Small intestine (tissue), 7 donors: ENCODE measurements at regions not wholly inside any gene's neighbourhood (a gene's known extent, or its start where the extent isn't known, plus 50 kb on each side); places are given as distances from the start of the nearest gene placed in this dataset.
"Not testable (repeated sequence)": the region's sequence is repeated elsewhere in the genome, so short reads cannot be mapped to it uniquely, and the experiment has no call there.

ENCODE experiments used
- DNase-seq, 2 donors: peaks; one replicate each; pipeline versions ENCODE4 v3.0.0 to v3.0.0-alpha.2; 2013
- FAIRE-seq: peaks from 2 replicates; lab custom pipeline; 2012; peaks lifted over from hg19 to GRCh38; lab: Jason Lieb, UNC
- H3K27ac ChIP-seq, 3 donors: one replicate each; pipeline ENCODE4 v1.5.1; 2013; ENCODE audit warnings: low read length in 2 of 3, mild to moderate bottlenecking in 2 of 3, control low read depth in 1 of 3, inconsistent platforms in 1 of 3, low read depth in 1 of 3, moderate library complexity in 1 of 3
- H3K27me3 ChIP-seq, 3 donors: one replicate each; pipeline ENCODE4 v1.6.1; 2013; ENCODE audit warnings: low read length in 3 of 3, inconsistent platforms in 1 of 3; ENCODE audit not compliant: control insufficient read depth in 3 of 3, insufficient read depth in 3 of 3
- H3K36me3 ChIP-seq, 3 donors: one replicate each; pipeline ENCODE4 v1.6.1; 2013; ENCODE audit warnings: low read length in 3 of 3, inconsistent platforms in 1 of 3, low read depth in 1 of 3, mild to moderate bottlenecking in 1 of 3, moderate library complexity in 1 of 3; ENCODE audit not compliant: control insufficient read depth in 3 of 3, insufficient read depth in 2 of 3
- H3K4me1 ChIP-seq, 3 donors: one replicate each; pipeline ENCODE4 v1.6.1; 2013; ENCODE audit warnings: low read length in 2 of 3, inconsistent platforms in 1 of 3, low read depth in 1 of 3, mild to moderate bottlenecking in 1 of 3, moderate library complexity in 1 of 3; ENCODE audit not compliant: control insufficient read depth in 3 of 3, insufficient read depth in 2 of 3
- H3K4me3 ChIP-seq, 3 donors: one replicate each; pipeline ENCODE4 v1.5.1; 2013; ENCODE audit warnings: low read length in 3 of 3, control low read depth in 1 of 3, inconsistent platforms in 1 of 3, low read depth in 1 of 3, mild to moderate bottlenecking in 1 of 3, moderate library complexity in 1 of 3
- H3K9me3 ChIP-seq, 2 donors: one replicate each; pipeline ENCODE4 v1.6.1; 2013; ENCODE audit warnings: low read depth in 1 of 2, low read length in 1 of 2; ENCODE audit not compliant: control insufficient read depth in 2 of 2, insufficient read depth in 1 of 2
- WGBS, 3 donors: extraction: QIAGEN DNeasy Blood & Tissue Kit; methylation state at CpG; one replicate each; pipeline ENCODE4 v1.1.7; 2013; 5-methylcytosine and 5-hydroxymethylcytosine counted together
- donor health status: healthy with polysubstance abuse.
- donor health status: control.
- donor health status: control.
- donor health status: Bipolar disorder and iron deficiency.
- donor health status: healthy.

DNA sequence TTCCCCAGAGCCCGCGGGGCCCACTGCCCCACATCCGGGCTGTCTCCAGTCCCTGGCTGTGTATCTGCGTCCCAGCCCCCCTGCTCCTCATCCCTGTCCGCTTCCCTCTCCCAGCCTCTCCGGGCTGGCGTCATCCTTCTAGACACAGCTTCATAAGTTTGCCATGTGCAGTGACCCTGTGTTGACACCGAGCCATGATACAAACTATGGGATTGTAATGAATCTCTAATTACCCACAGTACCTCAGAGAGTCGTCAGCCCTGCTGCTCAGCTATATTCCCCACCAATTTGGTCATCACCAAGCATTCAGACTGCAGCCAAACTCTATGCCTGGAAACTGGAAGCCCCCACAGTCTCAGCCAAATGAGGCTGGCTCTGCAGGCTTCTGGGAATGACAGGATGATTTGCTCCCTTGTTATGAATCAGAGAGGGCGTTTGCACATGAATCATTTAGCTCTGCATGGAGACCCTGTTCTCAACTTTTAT is 466.1 kb upstream of the ATP11B start:
- FAIRE-seq: no peak
- Histone ChIP-seq H3K27me3 (no peaks in the 10 kb centered on the region), H3K27ac (no peak overlapping the region), H3K4me1 (no peaks in the 10 kb centered on the region), H3K4me3 (no peak overlapping the region), H3K9me3 (no peaks in the 10 kb centered on the region), H3K36me3 (no peaks in the 10 kb centered on the region)
- DNase-seq: no peak
- WGBS, 3 donors: 43 to 60% (median 60%) methylated on average over 10 of the region's 10 CpGs

DNA sequence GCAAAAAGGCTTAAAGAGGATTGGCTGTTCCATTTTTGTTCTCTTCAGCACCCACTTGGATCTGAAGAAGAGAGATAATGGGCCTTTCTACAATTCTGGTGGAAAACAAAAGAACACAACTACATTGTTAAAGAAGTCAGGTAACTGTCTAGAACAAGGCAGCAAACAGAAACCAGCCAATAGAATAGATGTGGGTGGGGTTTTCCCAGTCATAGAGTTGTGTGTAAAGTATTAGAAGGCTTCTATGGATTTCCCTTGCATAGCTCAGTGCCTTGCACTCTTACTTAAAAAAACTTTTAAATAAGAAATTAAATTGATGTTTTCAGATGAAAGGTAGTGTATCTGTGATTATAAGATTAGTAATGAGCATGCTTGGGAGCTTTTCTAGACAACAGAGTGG is 462.7 kb upstream of the ATP11B start:
- Histone ChIP-seq H3K27ac (no peak overlapping the region), H3K9me3 (no peaks in the 10 kb centered on the region), H3K4me3 (no peak overlapping the region), H3K36me3 (no peaks in the 10 kb centered on the region), H3K27me3 (no peaks in the 10 kb centered on the region), H3K4me1 (no peaks in the 10 kb centered on the region)
- FAIRE-seq: no peak
- DNase-seq: no peak

DNA sequence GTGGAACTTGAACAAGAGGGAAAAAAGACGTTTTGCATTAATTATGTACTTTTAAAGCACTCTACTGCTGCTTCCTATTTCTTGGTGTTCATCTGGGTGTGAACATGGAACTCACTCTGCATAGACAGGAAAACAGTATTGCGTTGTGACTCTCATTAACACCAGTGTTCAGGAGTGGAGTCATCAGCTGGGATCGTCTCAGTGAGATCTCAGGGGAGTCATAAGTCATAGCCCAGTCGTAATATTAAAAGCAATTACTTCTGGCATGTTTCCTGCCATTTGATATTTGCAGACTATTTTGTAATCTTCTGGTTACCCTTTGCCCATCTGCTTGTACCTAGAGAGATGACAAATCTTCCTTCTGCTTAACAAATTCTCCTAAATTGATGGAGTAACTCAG is 462.0 kb upstream of the ATP11B start:
- DNase-seq (no peak), FAIRE-seq (no peak)
- 48 to 52% (median 50%) methylated on average over 4 of the region's 4 CpGs for WGBS, 3 donors
- no peak overlapping the region for H3K4me3 ChIP-seq
- no peaks in the 10 kb centered on the region for H3K36me3 ChIP-seq
- H3K27me3 ChIP-seq: no peaks in the 10 kb centered on the region
- H3K4me1 ChIP-seq: no peaks in the 10 kb centered on the region
- H3K27ac ChIP-seq: no peak overlapping the region
- no peaks in the 10 kb centered on the region for H3K9me3 ChIP-seq

DNA sequence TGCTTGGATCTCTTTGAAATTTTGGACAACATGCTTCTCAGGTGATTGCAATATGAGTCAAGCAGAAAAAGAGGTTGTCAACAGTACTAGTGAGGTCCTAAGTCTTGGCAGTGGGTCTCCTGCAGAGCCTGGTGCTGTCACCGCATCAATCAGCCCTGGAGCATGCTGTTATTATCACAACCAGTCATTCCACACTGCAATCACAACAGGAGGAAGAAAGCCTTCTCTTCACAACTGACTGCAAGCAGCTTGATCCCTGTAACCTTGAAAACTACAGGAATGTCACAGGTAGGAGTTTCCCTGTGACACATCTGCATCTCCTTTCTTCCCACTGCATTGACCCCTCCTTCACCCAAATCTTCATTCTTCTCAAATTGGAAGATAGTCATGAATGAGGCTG is 451.1 kb upstream of the ATP11B start:
- FAIRE-seq: no peak
- no peaks in the 10 kb centered on the region for H3K4me1 ChIP-seq
- WGBS, 3 donors: 18 to 58% (median 43%) methylated on average over 1 of the region's 1 CpG

DNA sequence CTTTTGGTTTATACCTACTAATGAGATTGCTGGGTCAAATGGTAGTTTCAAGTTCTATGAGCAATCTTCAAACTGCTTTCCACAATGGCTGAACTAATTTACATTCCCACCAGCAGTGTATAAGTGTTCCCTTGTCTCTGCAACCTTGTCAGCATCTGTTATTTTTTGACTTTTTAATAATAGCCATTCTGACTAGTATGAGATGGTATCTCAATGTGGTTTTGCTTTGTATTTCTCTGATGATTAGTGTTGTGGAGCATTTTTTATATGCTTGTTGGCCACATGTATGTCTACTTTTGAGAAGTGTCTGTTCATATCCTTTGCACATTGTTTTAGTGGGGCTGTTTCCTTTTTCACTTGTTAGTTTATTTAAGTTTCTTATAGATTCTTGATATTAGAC is 449.3 kb upstream of the ATP11B start:
- H3K27me3 ChIP-seq, DNase-seq, H3K27ac ChIP-seq, H3K36me3 ChIP-seq, H3K4me3 ChIP-seq, H3K4me1 ChIP-seq, H3K9me3 ChIP-seq, FAIRE-seq: not testable (repeated sequence)

More for the DNA sequence above, 451.1 kb upstream of the ATP11B start:
- H3K27me3 ChIP-seq: no peaks in the 10 kb centered on the region
- no peak overlapping the region for H3K27ac ChIP-seq
- H3K9me3 ChIP-seq: no peaks in the 10 kb centered on the region
- DNase-seq: no peak
- H3K36me3 ChIP-seq: no peaks in the 10 kb centered on the region
- H3K4me3 ChIP-seq: no peak overlapping the region

DNA sequence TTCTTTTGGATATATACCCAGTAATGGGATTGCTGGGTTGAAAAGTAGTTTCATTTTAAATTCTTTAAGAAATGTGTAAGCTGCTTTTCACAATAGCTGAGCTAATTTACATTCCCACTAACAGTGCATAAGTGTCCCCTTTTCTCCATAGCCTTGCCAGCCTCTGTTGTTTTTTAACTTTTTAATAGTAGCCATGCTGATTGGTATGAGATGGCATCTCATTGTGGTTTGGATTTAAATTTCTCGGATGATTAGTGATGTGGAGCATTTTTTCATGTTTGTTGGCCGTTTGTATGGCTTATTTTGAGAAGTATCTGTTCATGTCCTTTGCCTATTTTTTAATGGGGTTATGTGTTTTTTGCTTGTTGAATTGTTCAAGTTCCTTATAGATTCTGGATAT is 444.3 kb upstream of the ATP11B start:
- 21 to 53% (median 46%) methylated on average over 2 of the region's 2 CpGs for WGBS, 3 donors
- Histone ChIP-seq H3K4me3 (no peak overlapping the region), H3K4me1 (no peaks in the 10 kb centered on the region), H3K9me3 (no peaks in the 10 kb centered on the region), H3K36me3 (no peaks in the 10 kb centered on the region), H3K27me3 (peaks cover 0 to 3% (median 0%) of the 10 kb centered on the region in 3 donors), H3K27ac (no peak overlapping the region)
- DNase-seq (no peak), FAIRE-seq (no peak)

DNA sequence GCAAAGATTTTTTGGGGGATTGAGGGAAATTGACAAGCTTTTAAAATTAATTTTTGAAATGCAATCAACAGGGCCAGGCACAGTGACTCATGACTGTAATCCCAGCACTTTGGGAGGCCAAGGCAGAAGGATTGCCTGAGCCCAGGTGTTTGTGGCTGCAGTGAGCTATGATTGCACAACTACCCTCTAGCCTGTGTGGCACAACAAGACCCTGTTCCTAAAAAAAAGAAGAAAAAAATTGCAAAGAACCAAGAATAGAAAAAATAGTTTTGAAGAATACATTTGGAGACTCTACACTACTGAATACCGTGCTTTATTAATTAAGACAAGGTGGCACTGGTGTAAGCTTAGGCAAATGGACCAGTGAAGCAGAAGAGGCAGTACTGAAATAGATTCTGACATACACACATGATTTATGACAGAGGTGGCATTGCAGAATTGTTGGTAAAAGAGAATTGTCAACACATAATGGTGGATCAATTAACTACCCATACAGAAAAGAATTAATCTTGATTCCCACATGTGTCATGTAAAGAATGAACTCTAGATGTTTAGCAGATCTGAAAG is 443.3 kb upstream of the ATP11B start:
- Histone ChIP-seq H3K4me3 (no peak overlapping the region), H3K9me3 (no peaks in the 10 kb centered on the region), H3K27ac (no peak overlapping the region), H3K4me1 (no peaks in the 10 kb centered on the region), H3K27me3 (peaks cover 0 to 3% (median 0%) of the 10 kb centered on the region in 3 donors), H3K36me3 (no peaks in the 10 kb centered on the region)
- WGBS, 3 donors: 52 to 67% (median 59%) methylated on average over 1 of the region's 1 CpG
- DNase-seq (no peak), FAIRE-seq (no peak)

DNA sequence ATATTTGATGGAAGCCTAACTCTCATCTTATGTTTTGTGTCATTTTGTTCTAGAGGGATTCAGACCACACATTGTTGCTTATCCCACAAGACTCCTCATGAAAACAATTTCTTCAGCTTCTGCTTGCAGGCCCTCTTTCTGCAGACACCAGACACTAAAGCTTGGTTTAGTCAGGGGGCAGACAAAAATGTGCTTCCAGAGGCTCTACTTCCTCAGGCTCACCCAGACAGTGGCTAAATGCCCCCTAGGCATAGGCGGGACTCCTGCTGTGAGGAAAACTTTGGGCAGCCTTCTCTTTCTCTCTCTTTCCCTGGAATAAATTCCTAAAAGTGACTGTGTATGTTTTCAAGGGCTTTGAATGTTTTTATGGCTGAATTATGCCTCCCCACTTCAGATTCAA is 435.4 kb upstream of the ATP11B start:
- no peaks in the 10 kb centered on the region for H3K9me3 ChIP-seq
- no peak overlapping the region for H3K4me3 ChIP-seq
- H3K27me3 ChIP-seq: peaks cover 0 to 1% (median 0%) of the 10 kb centered on the region in 3 donors
- no peaks in the 10 kb centered on the region for H3K36me3 ChIP-seq
- FAIRE-seq: no peak
- 35 to 50% (median 40%) methylated on average over 1 of the region's 1 CpG for WGBS, 3 donors
- no peak overlapping the region for H3K27ac ChIP-seq
- no peak for DNase-seq
- no peaks in the 10 kb centered on the region for H3K4me1 ChIP-seq

DNA sequence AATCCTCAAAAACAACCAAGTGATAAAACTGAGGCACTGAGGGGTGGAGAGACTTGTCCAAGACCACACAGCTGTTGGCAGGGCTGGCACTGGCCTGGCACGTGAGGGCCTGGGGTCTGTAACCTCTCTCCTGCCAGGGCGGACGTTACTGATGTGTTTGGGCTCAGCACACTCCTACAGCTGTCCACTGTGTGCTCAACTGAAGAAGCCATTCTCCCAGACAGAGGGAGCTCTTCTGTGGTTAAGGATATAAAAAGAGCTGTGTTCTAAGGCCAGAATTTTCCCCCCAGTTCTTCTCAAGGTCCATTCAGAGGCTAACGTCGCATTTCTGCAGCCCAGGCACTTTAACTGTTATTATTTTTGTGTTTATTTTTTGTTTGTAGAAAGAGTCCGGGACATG is 429.0 kb upstream of the ATP11B start:
- Histone ChIP-seq H3K27ac (no peak overlapping the region), H3K36me3 (no peaks in the 10 kb centered on the region)
- FAIRE-seq: no peak

More for the DNA sequence above, 429.0 kb upstream of the ATP11B start:
- Histone ChIP-seq H3K27me3 (no peaks in the 10 kb centered on the region), H3K9me3 (no peaks in the 10 kb centered on the region), H3K4me1 (no peaks in the 10 kb centered on the region), H3K4me3 (no peak overlapping the region)
- 59 to 62% (median 62%) methylated on average over 6 of the region's 6 CpGs for whole genome bisulfite sequencing, 3 donors
- DNase-seq: no peak
